GM19397 (cell line): ENCODE measurements at regions not wholly inside any gene's neighbourhood (a gene's known extent, or its start where the extent isn't known, plus 50 kb on each side); places are given as distances from the start of the nearest gene placed in this dataset.
"Not testable (repeated sequence)": the region's sequence is repeated elsewhere in the genome, so short reads cannot be mapped to it uniquely, and the experiment has no call there.

Experiments
- ATAC-seq: cut with Tn5 transposase; IDR thresholded peaks from one replicate; pipeline ENCODE4 v1.9.1; 2021; ENCODE audit warnings: mild to moderate bottlenecking, moderate library complexity; ENCODE audit not compliant: unreplicated experiment

- no peak for ATAC-seq
Observed at GRCh38 chr12:13404111-13404628, 207.6 kb downstream of the EMP1 start.

GRCh38 chr12:13391375-13391774 is 194.8 kb downstream of the EMP1 start:
- ATAC-seq, result not testable (repeated sequence)

- no peak for ATAC-seq
Observed at GRCh38 chr12:13390918-13391317, 194.4 kb downstream of the EMP1 start.

GRCh38 chr12:13390381-13390861 is 193.9 kb downstream of the EMP1 start:
- ATAC-seq, result no peak

- ATAC-seq, result no peak
Observed at GRCh38 chr12:13387101-13387500, 190.6 kb downstream of the EMP1 start.

GRCh38 chr12:13386323-13387039 is 190.0 kb downstream of the EMP1 start:
- ATAC-seq, result no peak

- no peak for ATAC-seq
Observed at GRCh38 chr12:13383379-13383778, 186.9 kb downstream of the EMP1 start.

- no peak for ATAC-seq
Observed at GRCh38 chr12:13380297-13380696, 183.8 kb downstream of the EMP1 start.

GRCh38 chr12:13379531-13380188 is 183.1 kb downstream of the EMP1 start:
- no peak for ATAC-seq

GRCh38 chr12:13377698-13378097 is 181.2 kb downstream of the EMP1 start:
- no peak for ATAC-seq

GRCh38 chr12:13376610-13377373 is 180.3 kb downstream of the EMP1 start:
- ATAC-seq, result no peak

GRCh38 chr12:13375583-13376345 is 179.2 kb downstream of the EMP1 start:
- ATAC-seq, result no peak

GRCh38 chr12:13374793-13375192 is 178.3 kb downstream of the EMP1 start:
- ATAC-seq, result no peak

- ATAC-seq, result no peak
Observed at GRCh38 chr12:13373803-13374202, 177.3 kb downstream of the EMP1 start.

- ATAC-seq, result no peak
Observed at GRCh38 chr12:13373131-13373530, 176.6 kb downstream of the EMP1 start.

GRCh38 chr12:13372386-13372785 is 175.9 kb downstream of the EMP1 start:
- ATAC-seq, result no peak

- no peak for ATAC-seq
Observed at GRCh38 chr12:13371797-13372196, 175.3 kb downstream of the EMP1 start.

GRCh38 chr12:13371367-13371766 is 174.8 kb downstream of the EMP1 start:
- ATAC-seq, result no peak

GRCh38 chr12:13369474-13370056 is 173.0 kb downstream of the EMP1 start:
- ATAC-seq, result no peak

- ATAC-seq, result no peak
Observed at GRCh38 chr12:13368971-13369370, 172.4 kb downstream of the EMP1 start.
